MM.1S (cell line): ENCODE measurements at regions not wholly inside any gene's neighbourhood (a gene's known extent, or its start where the extent isn't known, plus 50 kb on each side); places are given as distances from the start of the nearest gene placed in this dataset.

Experiments used
- EZH2phosphoT487 ChIP-seq: fragments of 300-600 bp; sonication (generic); IDR thresholded peaks from 2 replicates; pipeline ENCODE4 v1.6.1; 2018; ENCODE audit warnings: antibody characterized with exemption, low read length
- TF ChIP-seq, protein P1 (sequence below): fragments of 300-600 bp; sonication (generic); IDR thresholded peaks from 2 replicates; pipeline ENCODE4 v1.5.1; 2016; ENCODE audit warnings: antibody characterized with exemption, low read length, mixed read lengths

DNA sequence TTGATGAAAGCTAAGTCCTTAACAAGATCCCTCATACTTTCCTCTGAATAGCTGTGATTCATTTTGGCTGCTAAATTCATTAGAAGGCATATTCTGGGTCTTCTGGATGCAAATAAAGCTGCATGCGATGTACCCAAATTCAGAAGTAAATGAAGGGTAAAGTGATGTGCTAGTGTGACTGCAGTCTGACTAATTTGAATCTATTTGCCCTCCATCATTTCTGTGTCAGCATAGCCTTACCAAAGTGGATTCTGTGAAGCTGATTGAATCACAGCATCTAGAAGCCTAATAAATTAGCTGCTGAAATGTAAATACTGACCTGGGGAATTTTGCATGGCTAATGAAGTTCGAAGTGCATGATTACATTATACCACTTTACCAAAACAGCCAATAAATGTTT lies 162.2 kb downstream of the TPH2 start:
- TF ChIP-seq, protein P1, sequence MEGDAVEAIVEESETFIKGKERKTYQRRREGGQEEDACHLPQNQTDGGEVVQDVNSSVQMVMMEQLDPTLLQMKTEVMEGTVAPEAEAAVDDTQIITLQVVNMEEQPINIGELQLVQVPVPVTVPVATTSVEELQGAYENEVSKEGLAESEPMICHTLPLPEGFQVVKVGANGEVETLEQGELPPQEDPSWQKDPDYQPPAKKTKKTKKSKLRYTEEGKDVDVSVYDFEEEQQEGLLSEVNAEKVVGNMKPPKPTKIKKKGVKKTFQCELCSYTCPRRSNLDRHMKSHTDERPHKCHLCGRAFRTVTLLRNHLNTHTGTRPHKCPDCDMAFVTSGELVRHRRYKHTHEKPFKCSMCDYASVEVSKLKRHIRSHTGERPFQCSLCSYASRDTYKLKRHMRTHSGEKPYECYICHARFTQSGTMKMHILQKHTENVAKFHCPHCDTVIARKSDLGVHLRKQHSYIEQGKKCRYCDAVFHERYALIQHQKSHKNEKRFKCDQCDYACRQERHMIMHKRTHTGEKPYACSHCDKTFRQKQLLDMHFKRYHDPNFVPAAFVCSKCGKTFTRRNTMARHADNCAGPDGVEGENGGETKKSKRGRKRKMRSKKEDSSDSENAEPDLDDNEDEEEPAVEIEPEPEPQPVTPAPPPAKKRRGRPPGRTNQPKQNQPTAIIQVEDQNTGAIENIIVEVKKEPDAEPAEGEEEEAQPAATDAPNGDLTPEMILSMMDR = no peak
- TF ChIP-seq EZH2phosphoT487 = no peak
